ENCODE measurements at regions not wholly inside any gene's neighbourhood (a gene's known extent, or its start where the extent isn't known, plus 50 kb on each side); places are given as distances from the start of the nearest gene placed in this dataset.
A peak's percentile ranks its signal among the peaks of the same experiment; 100 is the strongest.
"Not testable (repeated sequence)": the region's sequence is repeated elsewhere in the genome, so short reads cannot be mapped to it uniquely, and the experiment has no call there.

DNA sequence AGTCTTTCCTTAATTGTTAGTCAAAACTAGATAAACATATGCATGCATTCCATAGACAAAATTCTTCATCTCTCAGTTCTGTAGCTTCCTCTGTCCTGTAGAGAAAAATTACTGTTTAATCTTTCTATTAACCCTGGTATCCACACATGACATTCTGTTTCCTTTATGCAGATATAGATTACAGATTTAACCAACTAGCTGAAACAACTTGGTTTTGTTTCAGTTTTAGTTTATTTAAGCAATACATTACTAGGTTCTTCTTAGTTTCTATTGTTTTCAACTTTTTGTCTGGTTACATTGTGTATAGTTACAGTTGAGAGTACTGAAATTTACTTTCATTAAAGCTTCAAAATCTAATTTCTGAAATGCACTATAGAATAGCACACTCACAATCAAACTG is 933.9 kb upstream of the EPHA5 start:
- DNase-seq (ENCODE audit: low spot score): no peak

- no peak for DNase-seq (ENCODE audit: low spot score)
These were observed 932.3 kb upstream of the EPHA5 start for GRCh38 chr4:66602622-66603021.

DNA sequence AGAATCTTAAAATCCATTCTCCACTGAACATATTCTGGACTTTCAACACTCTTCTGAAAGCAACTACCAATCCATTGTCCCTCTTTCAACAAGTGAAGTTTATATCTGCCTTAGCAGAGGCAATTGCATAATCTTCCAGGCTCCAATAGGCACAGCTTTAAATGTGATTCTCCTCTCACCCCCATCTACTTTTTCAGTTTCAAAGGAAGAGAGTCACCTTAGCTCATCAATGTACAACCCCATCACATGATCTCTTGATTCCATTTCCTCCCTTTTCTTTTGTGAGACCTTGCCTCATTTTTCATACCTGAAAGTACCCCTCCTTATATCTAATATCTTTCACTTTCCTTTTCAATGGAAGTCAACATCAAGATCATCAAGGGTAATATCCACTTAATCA is 921.7 kb upstream of the EPHA5 start:
- DNase-seq (ENCODE audit: low spot score): no peak

GRCh38 chr4:66590488-66591215 is 920.4 kb upstream of the EPHA5 start:
- no peak for DNase-seq (ENCODE audit: low spot score)

- no peak for DNase-seq (ENCODE audit: low spot score)
These were observed 918.9 kb upstream of the EPHA5 start for GRCh38 chr4:66589183-66589582.

DNA sequence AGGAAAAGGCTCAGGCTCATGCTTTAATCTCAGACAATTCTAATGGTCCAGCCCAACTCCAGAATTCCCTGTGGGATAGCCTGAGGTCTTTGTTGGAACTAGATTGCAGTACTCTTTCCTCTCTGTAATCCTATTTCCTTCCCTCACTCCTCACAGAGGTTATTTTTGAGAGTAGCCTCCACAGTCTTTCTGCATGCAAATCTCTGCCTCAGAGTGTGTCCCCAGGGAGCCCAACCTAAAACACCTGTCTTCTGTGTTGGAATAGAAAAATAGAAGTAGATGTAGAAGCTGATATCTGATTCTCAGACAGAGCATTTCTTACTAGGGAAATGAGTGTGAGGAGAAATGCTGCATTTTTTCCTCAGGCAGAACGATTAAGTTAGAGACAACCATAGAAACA is 915.5 kb upstream of the EPHA5 start:
- DNase-seq (ENCODE audit: low spot score): no peak

- no peak for DNase-seq (ENCODE audit: low spot score)
These were observed 907.6 kb upstream of the EPHA5 start for GRCh38 chr4:66577922-66578321.

DNA sequence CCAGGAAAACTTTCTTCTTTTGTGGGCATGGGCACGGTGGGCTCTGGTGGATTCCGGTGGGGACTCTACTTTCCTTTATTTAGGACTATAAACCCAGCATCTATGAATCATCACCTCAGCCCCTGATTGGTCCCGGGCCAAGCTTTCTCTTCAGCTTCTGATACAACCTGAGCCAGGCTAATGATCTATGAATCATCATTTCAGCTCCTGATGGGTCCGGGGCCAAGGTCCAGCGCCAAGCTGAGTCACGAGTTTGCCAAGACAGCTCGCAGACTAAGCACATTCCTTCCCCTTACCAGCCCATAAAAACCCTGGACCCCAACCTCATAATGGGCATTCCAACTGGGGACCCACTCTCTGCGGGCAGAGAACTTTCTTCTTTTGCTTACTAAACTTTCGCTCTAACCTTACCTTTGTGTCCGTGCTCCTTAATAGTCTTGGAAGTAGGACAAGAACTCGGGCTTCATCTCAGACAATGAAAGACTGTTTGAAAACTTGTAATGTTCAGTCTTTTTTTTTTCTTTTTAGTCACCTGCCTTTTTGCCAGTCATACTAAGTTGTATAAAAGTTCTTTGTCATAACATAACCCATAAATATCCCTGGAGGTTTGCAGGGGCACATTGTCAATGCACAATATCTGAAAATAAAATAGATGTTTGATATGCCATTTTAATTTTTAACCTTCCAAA is 904.9 kb upstream of the EPHA5 start:
- peak; percentile 29 for DNase-seq (ENCODE audit: low spot score)

- DNase-seq (ENCODE audit: low spot score): no peak
These were observed 904.1 kb upstream of the EPHA5 start for GRCh38 chr4:66574145-66574978.

DNA sequence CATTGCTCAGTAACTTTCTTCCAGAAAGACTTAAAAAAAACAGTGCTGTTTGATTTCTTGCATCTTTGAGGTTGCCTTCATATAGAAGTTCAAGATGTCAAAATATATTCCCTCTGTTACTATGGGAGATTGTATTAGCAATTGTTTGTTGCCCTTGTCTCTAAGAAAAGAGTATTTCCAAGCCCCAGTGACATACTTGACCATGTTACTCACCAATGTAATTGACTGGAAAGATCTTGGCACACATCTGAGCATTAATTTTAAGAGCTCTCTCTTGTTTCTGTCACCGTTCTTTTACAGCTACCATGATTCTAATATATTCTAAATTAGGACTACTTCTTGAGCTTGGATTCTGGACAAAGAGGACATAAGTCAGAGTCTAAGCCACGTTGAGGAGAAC is 902.7 kb upstream of the EPHA5 start:
- DNase-seq (ENCODE audit: low spot score): no peak

DNA sequence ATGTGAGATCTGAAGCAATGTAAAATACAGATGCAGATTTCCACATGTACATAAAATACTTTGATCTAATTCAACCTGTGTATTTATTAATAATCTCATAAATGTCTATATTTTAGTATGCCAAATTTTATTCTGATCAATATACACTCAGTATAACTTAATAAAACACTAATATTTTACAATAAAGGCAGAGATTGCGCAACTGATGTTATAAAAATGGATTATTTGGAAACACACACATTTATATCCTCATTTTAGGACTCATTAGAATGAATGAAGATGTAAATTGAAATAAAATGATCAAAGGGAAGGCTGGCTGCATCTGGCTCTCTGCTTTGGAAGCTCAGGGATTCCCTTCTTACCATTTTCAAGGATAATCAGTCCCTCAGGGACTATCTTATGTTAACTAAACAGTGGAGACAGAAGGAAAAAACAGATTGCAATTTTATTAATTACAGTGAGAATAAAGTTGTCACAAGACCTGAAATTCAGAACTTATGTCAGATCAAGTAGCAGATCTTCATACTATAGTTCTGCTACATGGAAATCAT is 900.9 kb upstream of the EPHA5 start:
- DNase-seq (ENCODE audit: low spot score): no peak

DNA sequence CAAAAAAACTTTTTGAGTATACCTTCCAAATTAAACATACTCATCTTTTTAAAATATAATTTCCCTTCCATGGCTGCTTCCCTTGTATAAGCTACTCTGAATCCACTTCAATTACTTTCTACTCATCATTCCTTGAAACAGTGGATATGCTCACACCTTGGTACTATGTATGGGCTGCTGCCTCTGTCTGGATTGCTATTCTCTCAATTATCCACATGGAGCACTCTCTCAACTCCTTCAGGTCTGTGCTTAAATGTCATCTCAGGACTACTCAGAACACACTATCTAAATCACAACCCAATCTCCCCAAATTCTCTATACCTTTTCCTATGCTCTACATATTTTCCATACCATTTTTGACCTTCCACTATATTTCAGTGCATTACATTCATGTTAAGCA is 898.9 kb upstream of the EPHA5 start:
- no peak for DNase-seq (ENCODE audit: low spot score)

GRCh38 chr4:66568431-66568830 is 898.1 kb upstream of the EPHA5 start:
- no peak for DNase-seq (ENCODE audit: low spot score)

- DNase-seq (ENCODE audit: low spot score): no peak
These were observed 897.7 kb upstream of the EPHA5 start for GRCh38 chr4:66568001-66568400.

GRCh38 chr4:66567551-66567950 is 897.3 kb upstream of the EPHA5 start:
- no peak for DNase-seq (ENCODE audit: low spot score)

- DNase-seq (ENCODE audit: low spot score): no peak
These were observed 895.5 kb upstream of the EPHA5 start for GRCh38 chr4:66565801-66566200.

- DNase-seq (ENCODE audit: low spot score): no peak
These were observed 894.8 kb upstream of the EPHA5 start for GRCh38 chr4:66564901-66565651.

DNA sequence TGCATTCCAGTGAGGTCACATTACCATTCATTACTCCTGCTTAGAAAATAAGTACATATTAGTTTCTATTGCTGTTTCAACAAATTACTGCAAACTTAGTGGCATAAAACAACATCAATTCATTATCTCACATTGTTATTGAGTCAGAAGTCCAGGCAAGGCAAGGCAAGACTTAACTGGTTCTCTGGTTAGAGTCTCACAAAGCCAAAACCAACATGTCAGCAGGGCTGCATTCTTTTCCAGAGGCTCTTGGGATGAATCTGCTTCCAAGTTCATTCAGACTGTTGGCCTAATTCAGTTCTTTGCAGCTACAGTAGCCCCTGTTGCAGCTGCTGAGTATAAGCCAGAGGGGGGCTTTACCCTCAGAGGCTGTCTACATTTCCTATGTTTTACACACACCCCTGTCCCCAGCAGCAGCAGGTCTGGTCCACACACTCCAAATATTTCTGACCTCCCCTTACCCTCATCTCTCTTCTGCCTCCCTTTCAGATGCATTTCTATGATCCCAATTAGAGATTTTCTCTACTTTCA is 892.1 kb upstream of the EPHA5 start:
- no peak for DNase-seq (ENCODE audit: low spot score)

DNA sequence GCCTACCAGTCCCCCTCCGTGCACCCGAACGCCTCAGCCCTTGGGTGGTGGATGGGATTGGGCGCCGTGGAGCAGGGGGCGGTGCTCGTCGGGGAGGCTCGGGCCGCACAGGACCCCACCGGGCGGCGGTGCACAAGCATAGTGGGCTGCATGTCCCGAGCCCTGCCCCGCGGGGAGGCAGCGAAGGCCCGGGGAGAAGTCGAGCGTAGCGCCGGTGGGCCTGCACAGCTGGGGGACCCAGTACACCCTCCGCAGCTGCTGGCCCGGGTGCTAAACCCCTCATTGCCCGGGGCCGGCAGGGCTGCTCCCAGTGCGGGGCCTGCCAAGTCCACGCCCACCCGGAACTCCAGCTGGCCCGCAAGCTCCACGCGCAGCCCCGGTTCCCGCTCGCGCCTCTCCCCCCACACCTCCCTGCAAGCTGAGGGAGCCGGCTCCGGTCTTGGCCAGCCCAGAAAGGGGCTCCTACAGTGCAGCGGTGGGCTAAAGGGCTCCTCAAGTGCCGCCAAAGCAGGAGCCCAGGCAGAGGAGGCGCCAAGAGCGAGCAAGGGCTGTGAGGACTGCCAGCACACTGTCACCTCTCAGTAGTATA is 891.3 kb upstream of the EPHA5 start:
- DNase-seq (ENCODE audit: low spot score): not testable (repeated sequence)

DNA sequence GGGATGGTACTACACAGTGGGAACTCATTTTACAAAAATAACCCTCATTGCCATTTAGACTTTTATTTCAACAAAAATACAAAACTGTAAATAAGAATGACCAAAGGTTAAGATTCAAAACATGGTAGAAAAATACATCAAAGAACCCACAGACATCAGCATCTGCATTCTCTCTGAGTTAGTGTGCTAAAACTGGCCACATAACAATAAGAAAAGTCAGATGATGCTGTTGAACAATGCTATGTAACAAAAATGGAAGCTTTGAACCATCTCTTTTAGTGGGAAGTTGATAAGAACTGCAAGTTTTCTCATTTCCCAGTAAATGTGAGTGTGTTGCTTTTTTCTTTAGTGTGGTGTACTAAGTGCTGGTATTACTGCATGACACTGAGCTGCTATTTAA is 888.4 kb upstream of the EPHA5 start:
- DNase-seq (ENCODE audit: low spot score): no peak

DNA sequence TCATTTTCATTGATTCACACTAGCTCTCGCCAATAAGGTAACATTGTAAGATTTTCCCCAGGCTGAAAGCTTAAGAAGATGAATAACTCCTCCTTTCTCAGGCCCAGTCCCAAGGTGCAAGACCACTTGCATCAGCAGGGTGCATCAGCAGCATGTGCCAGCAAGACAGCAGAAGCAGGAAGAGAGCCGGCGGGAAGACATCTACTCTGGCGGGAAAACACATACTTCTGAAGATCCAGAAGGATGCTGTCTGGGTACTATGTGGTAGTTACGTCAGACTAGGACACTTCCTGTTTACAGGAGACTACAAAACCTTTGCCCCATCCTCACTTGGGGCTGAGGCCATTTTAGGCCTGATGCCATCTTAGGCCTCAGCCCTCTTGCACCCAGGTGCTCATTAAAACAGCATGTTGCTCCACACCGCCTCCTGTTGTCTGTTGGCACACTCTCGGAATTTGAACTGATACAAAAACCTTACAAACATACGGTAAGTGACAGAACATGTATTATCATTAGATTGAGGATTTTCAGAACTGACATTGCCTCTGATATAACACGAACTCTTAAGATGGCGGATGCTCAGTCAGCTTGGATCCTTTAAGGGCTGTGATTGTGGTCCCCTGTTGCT is 886.5 kb upstream of the EPHA5 start:
- DNase-seq (ENCODE audit: low spot score): no peak

Measured in HuH-7.5 (cell line).